ENCODE measurements at regions not wholly inside any gene's neighbourhood (a gene's known extent, or its start where the extent isn't known, plus 50 kb on each side); places are given as distances from the start of the nearest gene placed in this dataset.

- intact Hi-C loops (cut with micrococcal nuclease), result no loop called here
- no peak overlapping the region for H3K4me3 Mint-ChIP-seq
- peaks cover 2% of the 10 kb centered on the region for H3K9me3 Mint-ChIP-seq
- no peak overlapping the region for H3K27ac Mint-ChIP-seq
- H3K27me3 Mint-ChIP-seq, result no peaks in the 10 kb centered on the region
- no peaks in the 10 kb centered on the region for H3K36me3 Mint-ChIP-seq (ENCODE audit: low read depth)
- ATAC-seq (ENCODE audit: low read depth) (no peak), DNase-seq (no peak)
- ChIA-PET POLR2A (no interaction called here), CTCF (no interaction called here)
- no peak for TF ChIP-seq CTCF (IDR thresholded peaks at IDR 0.05)
- H3K4me1 Mint-ChIP-seq, result no peaks in the 10 kb centered on the region
These were observed 348.1 kb downstream of the ANKRD7 start for GRCh38 chr7:118572604-118573003.

GRCh38 chr7:118573085-118573484 is 348.6 kb downstream of the ANKRD7 start:
- Mint-ChIP-seq H3K27me3 (no peaks in the 10 kb centered on the region), H3K4me1 (no peaks in the 10 kb centered on the region), H3K27ac (no peak overlapping the region), H3K9me3 (no peaks in the 10 kb centered on the region), H3K36me3 (ENCODE audit: low read depth) (no peaks in the 10 kb centered on the region), H3K4me3 (no peak overlapping the region)
- intact Hi-C loops (cut with micrococcal nuclease), result no loop called here
- ChIA-PET POLR2A (no interaction called here), CTCF (no interaction called here)
- ATAC-seq (ENCODE audit: low read depth) (no peak), DNase-seq (no peak)
- TF ChIP-seq CTCF (IDR thresholded peaks at IDR 0.05), result no peak

- ATAC-seq (ENCODE audit: low read depth) (no peak), DNase-seq (no peak)
- Mint-ChIP-seq H3K4me1 (no peaks in the 10 kb centered on the region), H3K9me3 (no peaks in the 10 kb centered on the region), H3K4me3 (no peak overlapping the region), H3K27ac (no peak overlapping the region), H3K27me3 (no peaks in the 10 kb centered on the region), H3K36me3 (ENCODE audit: low read depth) (no peaks in the 10 kb centered on the region)
- TF ChIP-seq CTCF (IDR thresholded peaks at IDR 0.05), result no peak
- CTCF ChIA-PET, result no interaction called here
- POLR2A ChIA-PET, result no interaction called here
- intact Hi-C loops (cut with micrococcal nuclease), result no loop called here
These were observed 351.0 kb downstream of the ANKRD7 start for GRCh38 chr7:118575393-118575948.

- no peak for TF ChIP-seq CTCF (IDR thresholded peaks at IDR 0.05)
- no peaks in the 10 kb centered on the region for H3K27me3 Mint-ChIP-seq
- intact Hi-C loops (cut with micrococcal nuclease), result no loop called here
- DNase-seq (no peak), ATAC-seq (ENCODE audit: low read depth) (no peak)
- peaks cover 1% of the 10 kb centered on the region for H3K9me3 Mint-ChIP-seq
- H3K36me3 Mint-ChIP-seq (ENCODE audit: low read depth), result no peaks in the 10 kb centered on the region
- H3K27ac Mint-ChIP-seq, result no peak overlapping the region
- CTCF ChIA-PET, result no interaction called here
- POLR2A ChIA-PET, result no interaction called here
- H3K4me3 Mint-ChIP-seq, result no peak overlapping the region
- H3K4me1 Mint-ChIP-seq, result no peaks in the 10 kb centered on the region
These were observed 356.4 kb downstream of the ANKRD7 start for GRCh38 chr7:118580743-118581382.

- ChIA-PET POLR2A (no interaction called here), CTCF (no interaction called here)
- TF ChIP-seq CTCF (IDR thresholded peaks at IDR 0.05), result no peak
- no peak for ATAC-seq (ENCODE audit: low read depth)
- DNase-seq, result no peak
- Mint-ChIP-seq H3K27ac (no peak overlapping the region), H3K4me1 (no peaks in the 10 kb centered on the region), H3K4me3 (no peak overlapping the region), H3K9me3 (peaks cover 13% of the 10 kb centered on the region), H3K36me3 (ENCODE audit: low read depth) (no peaks in the 10 kb centered on the region), H3K27me3 (no peaks in the 10 kb centered on the region)
- intact Hi-C loops (cut with micrococcal nuclease), result no loop called here
These were observed 359.1 kb downstream of the ANKRD7 start for GRCh38 chr7:118583641-118584040.
